ENCODE measurements at regions not wholly inside any gene's neighbourhood (a gene's known extent, or its start where the extent isn't known, plus 50 kb on each side); places are given as distances from the start of the nearest gene placed in this dataset.

GRCh38 chr19:28289295-28290063 lies 923.5 kb downstream of the UQCRFS1 start:
- ATAC-seq: no peak
- H3K4me1 ChIP-seq: no peaks in the 10 kb centered on the region
- H3K36me3 ChIP-seq: no peaks in the 10 kb centered on the region
- H3K9me3 ChIP-seq: no peaks in the 10 kb centered on the region
- intact Hi-C loops (cut with DNase I): no loop called here
- TF ChIP-seq, protein P1, sequence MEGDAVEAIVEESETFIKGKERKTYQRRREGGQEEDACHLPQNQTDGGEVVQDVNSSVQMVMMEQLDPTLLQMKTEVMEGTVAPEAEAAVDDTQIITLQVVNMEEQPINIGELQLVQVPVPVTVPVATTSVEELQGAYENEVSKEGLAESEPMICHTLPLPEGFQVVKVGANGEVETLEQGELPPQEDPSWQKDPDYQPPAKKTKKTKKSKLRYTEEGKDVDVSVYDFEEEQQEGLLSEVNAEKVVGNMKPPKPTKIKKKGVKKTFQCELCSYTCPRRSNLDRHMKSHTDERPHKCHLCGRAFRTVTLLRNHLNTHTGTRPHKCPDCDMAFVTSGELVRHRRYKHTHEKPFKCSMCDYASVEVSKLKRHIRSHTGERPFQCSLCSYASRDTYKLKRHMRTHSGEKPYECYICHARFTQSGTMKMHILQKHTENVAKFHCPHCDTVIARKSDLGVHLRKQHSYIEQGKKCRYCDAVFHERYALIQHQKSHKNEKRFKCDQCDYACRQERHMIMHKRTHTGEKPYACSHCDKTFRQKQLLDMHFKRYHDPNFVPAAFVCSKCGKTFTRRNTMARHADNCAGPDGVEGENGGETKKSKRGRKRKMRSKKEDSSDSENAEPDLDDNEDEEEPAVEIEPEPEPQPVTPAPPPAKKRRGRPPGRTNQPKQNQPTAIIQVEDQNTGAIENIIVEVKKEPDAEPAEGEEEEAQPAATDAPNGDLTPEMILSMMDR (IDR thresholded peaks at IDR 0.05): no peak
- H3K27me3 ChIP-seq: no peaks in the 10 kb centered on the region
- H3K27ac ChIP-seq: no peak overlapping the region
- no peak for DNase-seq
- H3K4me3 ChIP-seq: no peak overlapping the region

DNA sequence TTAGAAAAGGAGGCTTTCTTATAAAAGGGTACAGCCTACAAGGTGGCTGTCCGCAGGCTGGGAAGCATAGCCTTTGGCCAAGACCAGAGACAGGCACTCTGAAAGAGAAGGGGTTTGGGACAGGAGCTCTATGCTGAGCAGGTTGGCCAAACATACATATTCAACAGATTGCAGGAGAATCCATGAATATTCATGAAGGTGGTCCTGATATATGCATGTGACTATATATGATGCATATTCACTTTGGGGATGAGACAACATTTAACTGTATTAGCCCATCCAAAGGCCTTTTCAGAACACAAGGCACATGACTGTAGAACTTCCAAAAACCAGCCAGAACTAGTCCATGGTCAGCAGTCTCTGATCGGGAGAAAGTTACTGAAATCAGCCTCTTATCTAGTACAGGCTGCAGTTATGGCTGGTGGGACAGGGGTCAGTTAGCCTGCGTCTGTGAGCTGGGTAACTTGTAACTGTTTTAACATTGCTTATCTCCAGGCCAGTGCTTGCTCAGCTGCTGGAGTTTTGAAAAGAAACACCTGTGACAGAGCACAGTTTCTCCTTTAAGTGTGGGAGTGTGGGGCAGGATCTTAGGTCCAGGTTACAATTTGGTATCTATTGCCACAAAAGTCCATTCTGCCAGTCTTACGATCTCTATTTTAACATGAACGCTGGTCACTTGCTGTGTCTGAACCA lies 924.2 kb downstream of the UQCRFS1 start:
- no peak for ATAC-seq

DNA sequence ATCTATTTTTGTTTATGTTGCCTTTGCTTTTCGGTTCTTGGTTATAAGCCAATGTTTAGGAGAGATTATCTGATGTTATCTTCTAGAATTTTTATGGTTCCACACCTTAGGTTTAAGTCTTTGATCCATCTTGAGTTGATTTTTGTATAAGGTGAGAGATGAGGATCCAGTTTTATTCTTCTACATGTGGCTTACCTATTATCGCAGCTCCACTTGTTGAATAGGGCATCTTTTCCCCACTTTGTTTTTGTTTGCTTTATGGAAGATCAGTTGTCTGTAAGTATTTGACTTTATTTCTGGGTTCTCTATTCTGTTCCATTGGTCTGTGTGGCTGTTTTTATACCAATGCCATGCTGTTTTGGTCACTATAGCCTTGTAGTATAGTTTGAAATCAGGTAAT lies 927.0 kb downstream of the UQCRFS1 start:
- Histone ChIP-seq H3K4me1 (no peaks in the 10 kb centered on the region), H3K9me3 (no peaks in the 10 kb centered on the region), H3K36me3 (no peaks in the 10 kb centered on the region), H3K4me3 (no peak overlapping the region), H3K27me3 (no peaks in the 10 kb centered on the region), H3K27ac (no peak overlapping the region)
- DNase-seq (no peak), ATAC-seq (no peak)
- intact Hi-C loops (cut with DNase I): no loop called here
- TF ChIP-seq, protein P1 (IDR thresholded peaks at IDR 0.05): no peak

More for the DNA sequence above, 924.2 kb downstream of the UQCRFS1 start:
- Histone ChIP-seq H3K27me3 (no peaks in the 10 kb centered on the region), H3K4me1 (no peaks in the 10 kb centered on the region), H3K4me3 (no peak overlapping the region), H3K36me3 (no peaks in the 10 kb centered on the region), H3K27ac (no peak overlapping the region), H3K9me3 (no peaks in the 10 kb centered on the region)
- intact Hi-C loops (cut with DNase I): no loop called here
- TF ChIP-seq, protein P1 (IDR thresholded peaks at IDR 0.05): no peak
- no peak for DNase-seq

DNA sequence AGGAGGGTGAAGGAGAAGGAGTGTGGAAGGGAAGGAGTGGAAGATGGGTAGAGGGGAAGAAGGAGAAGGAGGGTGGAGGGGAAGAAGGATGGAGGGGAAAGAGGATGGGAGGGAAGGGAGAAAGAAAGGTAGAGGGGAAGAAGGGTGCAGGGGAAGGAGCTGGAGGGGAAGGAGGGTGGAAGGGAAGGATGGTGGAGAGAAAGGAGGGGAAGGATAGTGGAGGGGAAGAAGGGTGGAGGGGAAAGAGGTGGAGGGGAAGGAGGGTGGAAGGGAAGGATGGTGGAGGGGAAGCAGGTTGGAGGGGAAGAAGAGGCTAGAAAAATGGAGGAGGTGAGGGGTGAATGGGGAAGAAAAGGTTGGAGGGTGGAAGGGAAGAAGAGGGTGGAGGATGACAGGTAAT lies 927.9 kb downstream of the UQCRFS1 start:
- Histone ChIP-seq H3K4me1 (no peaks in the 10 kb centered on the region), H3K9me3 (no peaks in the 10 kb centered on the region), H3K36me3 (no peaks in the 10 kb centered on the region), H3K4me3 (no peak overlapping the region), H3K27ac (no peak overlapping the region), H3K27me3 (no peaks in the 10 kb centered on the region)
- intact Hi-C loops (cut with DNase I): no loop called here
- DNase-seq: no peak
- no peak for ATAC-seq
- TF ChIP-seq, protein P1 (IDR thresholded peaks at IDR 0.05): no peak

- Histone ChIP-seq H3K27ac (no peak overlapping the region), H3K4me1 (no peaks in the 10 kb centered on the region), H3K4me3 (no peak overlapping the region), H3K9me3 (no peaks in the 10 kb centered on the region), H3K36me3 (no peaks in the 10 kb centered on the region), H3K27me3 (no peaks in the 10 kb centered on the region)
- intact Hi-C loops (cut with DNase I): no loop called here
- no peak for DNase-seq
- ATAC-seq: no peak
- TF ChIP-seq, protein P1 (IDR thresholded peaks at IDR 0.05): no peak
Measured at GRCh38 chr19:28284389-28284788, 928.6 kb downstream of the UQCRFS1 start.

Measured in upper lobe of right lung (tissue), 1 donor.